ENCODE measurements at regions not wholly inside any gene's neighbourhood (a gene's known extent, or its start where the extent isn't known, plus 50 kb on each side); places are given as distances from the start of the nearest gene placed in this dataset.

GRCh38 chr2:15053542-15053941 lies 421.0 kb downstream of the LRATD1 start:
- H3K4me2 ChIP-seq (ENCODE audit: low read length): no peak overlapping the region

GRCh38 chr2:15058015-15058720 lies 425.7 kb downstream of the LRATD1 start:
- TF ChIP-seq EZH2phosphoT487 (IDR thresholded peaks at IDR 0.05; ENCODE audit: borderline replicate concordance, low read length): no peak
- TF ChIP-seq CTCF (IDR thresholded peaks at IDR 0.05; ENCODE audit: low read depth, low read length, poor library complexity, severe bottlenecking): peak; percentile 74
- no peaks in the 10 kb centered on the region for H3K9me3 ChIP-seq (ENCODE audit: control insufficient read depth, insufficient read depth, low read length)
- H4K20me1 ChIP-seq (ENCODE audit: control insufficient read depth, insufficient read depth, low read depth, low read length): no peaks in the 10 kb centered on the region
- H3K36me3 ChIP-seq (ENCODE audit: control insufficient read depth, low read length): no peaks in the 10 kb centered on the region
- no peak overlapping the region for H3K4me2 ChIP-seq (ENCODE audit: low read length)
- no peaks in the 10 kb centered on the region for H3K9me2 ChIP-seq (replicated peaks; ENCODE audit: control insufficient read depth, low read length)
- no peaks in the 10 kb centered on the region for H3F3A ChIP-seq (ENCODE audit: control insufficient read depth, insufficient read depth)
- H3K27me3 ChIP-seq (ENCODE audit: control insufficient read depth, low read length): no peaks in the 10 kb centered on the region
- H3K27ac ChIP-seq (ENCODE audit: low read depth, low read length): no peak overlapping the region
- no peak overlapping the region for H3K4me3 ChIP-seq (ENCODE audit: low read length)
- no peaks in the 10 kb centered on the region for H3K79me2 ChIP-seq (ENCODE audit: control insufficient read depth, low read length)
- H3K4me1 ChIP-seq (ENCODE audit: control insufficient read depth, low read length): no peaks in the 10 kb centered on the region

More at GRCh38 chr2:15053542-15053941, 421.0 kb downstream of the LRATD1 start:
- Histone ChIP-seq H3K4me3 (ENCODE audit: low read length) (no peak overlapping the region), H3K9me3 (ENCODE audit: control insufficient read depth, insufficient read depth, low read length) (no peaks in the 10 kb centered on the region), H3K9me2 (replicated peaks; ENCODE audit: control insufficient read depth, low read length) (no peaks in the 10 kb centered on the region), H3K27ac (ENCODE audit: low read depth, low read length) (no peak overlapping the region), H3K27me3 (ENCODE audit: control insufficient read depth, low read length) (no peaks in the 10 kb centered on the region), H4K20me1 (ENCODE audit: control insufficient read depth, insufficient read depth, low read depth, low read length) (no peaks in the 10 kb centered on the region), H3K36me3 (ENCODE audit: control insufficient read depth, low read length) (no peaks in the 10 kb centered on the region), H3K4me1 (ENCODE audit: control insufficient read depth, low read length) (no peaks in the 10 kb centered on the region), H3K79me2 (ENCODE audit: control insufficient read depth, low read length) (no peaks in the 10 kb centered on the region), H3F3A (ENCODE audit: control insufficient read depth, insufficient read depth) (no peaks in the 10 kb centered on the region)
- TF ChIP-seq CTCF (IDR thresholded peaks at IDR 0.05; ENCODE audit: low read depth, low read length, poor library complexity, severe bottlenecking) (no peak), EZH2phosphoT487 (IDR thresholded peaks at IDR 0.05; ENCODE audit: borderline replicate concordance, low read length) (no peak)

- no peaks in the 10 kb centered on the region for H3K27me3 ChIP-seq (ENCODE audit: control insufficient read depth, low read length)
- H3K9me3 ChIP-seq (ENCODE audit: control insufficient read depth, insufficient read depth, low read length): no peaks in the 10 kb centered on the region
- TF ChIP-seq EZH2phosphoT487 (IDR thresholded peaks at IDR 0.05; ENCODE audit: borderline replicate concordance, low read length) (no peak), CTCF (IDR thresholded peaks at IDR 0.05; ENCODE audit: low read depth, low read length, poor library complexity, severe bottlenecking) (no peak)
These were observed 426.2 kb downstream of the LRATD1 start for GRCh38 chr2:15058721-15059157.

More at GRCh38 chr2:15058721-15059157, 426.2 kb downstream of the LRATD1 start:
- H3K27ac ChIP-seq (ENCODE audit: low read depth, low read length): no peak overlapping the region
- H3K4me2 ChIP-seq (ENCODE audit: low read length): no peak overlapping the region
- no peaks in the 10 kb centered on the region for H3K36me3 ChIP-seq (ENCODE audit: control insufficient read depth, low read length)
- no peaks in the 10 kb centered on the region for H3F3A ChIP-seq (ENCODE audit: control insufficient read depth, insufficient read depth)
- no peaks in the 10 kb centered on the region for H4K20me1 ChIP-seq (ENCODE audit: control insufficient read depth, insufficient read depth, low read depth, low read length)
- H3K4me1 ChIP-seq (ENCODE audit: control insufficient read depth, low read length): no peaks in the 10 kb centered on the region
- no peak overlapping the region for H3K4me3 ChIP-seq (ENCODE audit: low read length)
- no peaks in the 10 kb centered on the region for H3K79me2 ChIP-seq (ENCODE audit: control insufficient read depth, low read length)
- no peaks in the 10 kb centered on the region for H3K9me2 ChIP-seq (replicated peaks; ENCODE audit: control insufficient read depth, low read length)

Data from DOHH2 (cell line).